RPMI8226 (cell line): ENCODE measurements at regions not wholly inside any gene's neighbourhood (a gene's known extent, or its start where the extent isn't known, plus 50 kb on each side); places are given as distances from the start of the nearest gene placed in this dataset.
"Not testable (repeated sequence)": the region's sequence is repeated elsewhere in the genome, so short reads cannot be mapped to it uniquely, and the experiment has no call there.

Experiments
- DNase-seq: peaks from one replicate; pipeline ENCODE4 v3.0.0-alpha.2; 2015

GRCh38 chr1:191388283-191388682, 770.0 kb upstream of the RGS18 start:
- no peak for DNase-seq

- DNase-seq = no peak
These were observed 761.6 kb upstream of the RGS18 start for GRCh38 chr1:191396622-191397021.

- DNase-seq = no peak
These were observed 759.7 kb upstream of the RGS18 start for GRCh38 chr1:191398551-191398950.

GRCh38 chr1:191405417-191405816, 752.8 kb upstream of the RGS18 start:
- DNase-seq = no peak

- DNase-seq = no peak
These were observed 743.2 kb upstream of the RGS18 start for GRCh38 chr1:191414981-191415640.

GRCh38 chr1:191419842-191420241, 738.4 kb upstream of the RGS18 start:
- DNase-seq = no peak

- DNase-seq = no peak
These were observed 730.7 kb upstream of the RGS18 start for GRCh38 chr1:191427593-191427992.

- no peak for DNase-seq
These were observed 725.4 kb upstream of the RGS18 start for GRCh38 chr1:191432817-191433216.

GRCh38 chr1:191438979-191439378, 719.3 kb upstream of the RGS18 start:
- DNase-seq = no peak

GRCh38 chr1:191448279-191448678, 710.0 kb upstream of the RGS18 start:
- DNase-seq = not testable (repeated sequence)

- DNase-seq = no peak
These were observed 705.7 kb upstream of the RGS18 start for GRCh38 chr1:191452586-191452985.

- peak; percentile 3 for DNase-seq
These were observed 704.8 kb upstream of the RGS18 start for GRCh38 chr1:191453487-191453886.

- DNase-seq = no peak
These were observed 700.4 kb upstream of the RGS18 start for GRCh38 chr1:191457889-191458288.

- no peak for DNase-seq
These were observed 698.0 kb upstream of the RGS18 start for GRCh38 chr1:191460234-191460633.

- DNase-seq = peak; percentile 23
These were observed 674.3 kb upstream of the RGS18 start for GRCh38 chr1:191483988-191484387.

GRCh38 chr1:191490303-191490702, 668.0 kb upstream of the RGS18 start:
- DNase-seq = no peak

- DNase-seq = no peak
These were observed 663.2 kb upstream of the RGS18 start for GRCh38 chr1:191495040-191495439.

GRCh38 chr1:191498318-191498717, 659.9 kb upstream of the RGS18 start:
- DNase-seq = no peak

- DNase-seq = no peak
These were observed 659.4 kb upstream of the RGS18 start for GRCh38 chr1:191498825-191499224.

GRCh38 chr1:191504999-191505398, 653.3 kb upstream of the RGS18 start:
- no peak for DNase-seq

GRCh38 chr1:191508239-191508638, 650.0 kb upstream of the RGS18 start:
- no peak for DNase-seq

- not testable (repeated sequence) for DNase-seq
These were observed 646.8 kb upstream of the RGS18 start for GRCh38 chr1:191511480-191511879.

- no peak for DNase-seq
These were observed 640.4 kb upstream of the RGS18 start for GRCh38 chr1:191517826-191518225.

GRCh38 chr1:191519519-191519918, 638.7 kb upstream of the RGS18 start:
- DNase-seq = no peak

GRCh38 chr1:191520345-191520744, 637.9 kb upstream of the RGS18 start:
- no peak for DNase-seq
